Activated CD4-positive, CD25-positive, alpha-beta regulatory T cell treated with anti-CD3 and anti-CD28 coated beads, Interleukin-2, amount 50 U/mL, for 24 hours (primary cell): ENCODE measurements at regions not wholly inside any gene's neighbourhood (a gene's known extent, or its start where the extent isn't known, plus 50 kb on each side); places are given as distances from the start of the nearest gene placed in this dataset.

Experiments
- ATAC-seq, 2 donors: fragments of 150-1000 bp; cut with Tn5 transposase; one replicate each; pipeline ENCODE4 v1.10.0; 2021; ENCODE audit warnings: mild to moderate bottlenecking in 1 of 2, moderate library complexity in 1 of 2

DNA sequence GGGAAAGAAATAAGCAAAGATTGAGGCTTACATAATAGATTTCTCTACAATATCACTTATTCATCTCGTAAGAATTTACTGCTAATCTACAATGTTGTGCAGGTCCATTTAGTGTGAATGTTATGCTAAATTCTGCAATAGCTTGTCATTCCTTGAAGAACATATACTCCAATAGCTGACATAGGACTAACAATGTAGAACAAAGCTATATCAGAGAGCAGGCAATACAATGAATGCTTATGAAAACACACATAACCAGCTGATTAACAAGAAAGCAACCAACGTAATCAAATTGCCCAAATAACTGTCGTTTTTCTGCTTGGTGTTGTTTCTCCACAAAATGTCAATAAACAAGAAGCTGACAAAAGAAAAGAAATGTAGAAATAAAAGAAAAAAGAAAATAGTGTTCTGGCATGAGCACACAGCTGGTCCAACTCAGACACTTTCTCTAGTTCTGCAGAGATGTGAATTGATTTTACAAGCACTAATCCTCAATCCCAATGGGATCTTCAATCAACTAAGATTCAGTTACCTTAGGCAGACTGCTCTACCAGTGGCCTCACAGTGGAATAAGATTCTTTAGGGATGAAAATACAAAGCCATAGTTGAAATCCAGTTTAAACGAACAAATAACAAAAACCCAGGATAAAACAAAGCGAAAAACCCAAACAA, 1024.7 kb upstream of the PIK3C3 start:
- no peak for ATAC-seq

DNA sequence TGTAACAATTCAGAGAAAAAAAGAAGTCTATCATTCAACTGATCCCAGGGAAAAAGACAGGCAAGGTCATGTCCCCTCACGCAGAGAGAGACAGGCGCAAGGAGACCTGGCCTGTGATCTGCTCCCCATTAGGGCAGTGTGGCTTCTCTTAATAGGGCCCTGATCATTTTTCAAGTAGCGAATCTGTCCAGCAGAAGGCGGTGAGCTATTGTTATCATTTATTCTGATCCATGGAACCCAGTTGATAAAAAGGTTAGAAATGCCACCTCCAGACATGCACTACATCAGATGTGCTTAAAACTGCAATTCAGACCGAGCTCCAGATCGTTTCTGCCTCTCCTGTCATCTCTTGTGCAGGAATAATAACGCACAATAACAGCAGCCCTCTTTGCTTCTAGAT, 1025.6 kb upstream of the PIK3C3 start:
- ATAC-seq = no peak

DNA sequence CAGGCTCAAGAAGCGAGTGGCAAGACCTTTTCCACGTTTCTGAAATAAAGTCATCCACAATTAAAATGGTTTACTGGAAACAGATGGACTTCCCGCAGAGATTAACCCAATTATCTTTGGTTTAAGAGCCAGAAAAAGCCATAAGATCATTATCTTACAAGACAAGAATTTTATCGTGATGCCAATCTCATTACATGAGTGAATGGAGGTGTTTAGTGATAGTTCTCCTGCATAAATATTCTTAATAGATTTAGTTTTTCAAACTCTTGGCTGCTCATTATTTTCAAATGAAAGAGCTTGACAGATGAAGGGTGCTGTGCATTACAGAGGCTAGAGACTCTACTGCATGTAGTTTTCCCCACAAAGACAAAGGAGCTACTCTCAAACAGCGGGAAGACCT, 1028.4 kb upstream of the PIK3C3 start:
- ATAC-seq = no peak

DNA sequence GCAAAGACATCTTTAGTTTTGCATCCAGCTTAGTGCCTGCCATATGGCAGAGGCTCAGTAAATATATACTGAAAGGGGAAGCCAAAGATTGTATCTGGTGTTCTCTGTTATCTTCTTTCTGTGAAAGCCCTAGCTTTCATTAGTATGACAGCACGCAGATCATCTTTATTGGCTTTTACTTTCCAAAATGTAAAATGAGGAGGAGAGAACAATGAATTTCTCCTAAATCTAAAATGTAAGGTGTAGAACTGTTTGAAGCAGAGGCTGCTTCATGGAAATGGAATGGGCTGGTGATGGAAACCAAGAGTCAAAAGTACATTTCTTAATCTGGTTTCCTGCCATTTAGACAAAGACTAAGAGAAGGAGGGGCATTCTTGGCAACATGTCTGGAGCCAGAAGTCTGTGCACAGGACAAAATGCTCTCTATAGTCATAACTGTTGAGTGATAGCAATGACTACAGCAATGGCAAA, 1029.9 kb upstream of the PIK3C3 start:
- ATAC-seq = no peak

DNA sequence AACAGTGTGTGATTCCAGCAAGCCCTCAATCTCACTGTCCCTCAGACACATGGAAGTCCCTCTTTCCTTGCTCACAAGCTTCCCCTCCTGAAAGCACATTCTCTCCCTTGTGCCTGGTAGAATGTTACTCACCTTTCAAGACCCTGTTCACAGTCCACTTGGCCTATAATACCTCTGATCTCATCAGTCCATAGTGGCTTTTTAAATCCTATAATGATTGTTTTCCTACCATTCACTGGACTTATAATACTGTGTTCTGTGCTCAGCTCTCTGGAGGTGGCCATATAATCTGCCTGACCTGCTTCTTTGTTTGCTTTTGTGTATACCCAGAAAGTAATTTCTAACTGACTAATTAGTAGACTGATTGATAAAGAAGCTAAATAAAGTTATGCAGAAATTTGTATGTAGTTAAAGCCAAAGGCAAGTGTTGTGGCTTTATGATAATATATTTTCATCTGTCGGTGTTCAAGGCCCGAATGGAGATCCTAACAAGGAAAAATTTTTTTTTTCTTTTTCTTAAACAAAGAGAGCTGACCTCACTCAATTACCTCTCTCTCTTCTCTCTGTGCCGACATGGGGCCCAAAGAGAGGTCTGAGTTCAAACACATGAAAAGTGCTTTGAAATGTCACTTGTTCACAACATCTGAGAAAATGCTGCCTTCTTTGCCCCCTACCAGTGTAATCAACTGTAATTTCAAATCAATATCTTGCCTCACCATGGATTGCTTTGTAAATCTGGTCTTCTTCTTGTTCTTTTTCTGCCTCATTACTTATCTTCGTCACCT, 1033.0 kb upstream of the PIK3C3 start:
- ATAC-seq = no peak

DNA sequence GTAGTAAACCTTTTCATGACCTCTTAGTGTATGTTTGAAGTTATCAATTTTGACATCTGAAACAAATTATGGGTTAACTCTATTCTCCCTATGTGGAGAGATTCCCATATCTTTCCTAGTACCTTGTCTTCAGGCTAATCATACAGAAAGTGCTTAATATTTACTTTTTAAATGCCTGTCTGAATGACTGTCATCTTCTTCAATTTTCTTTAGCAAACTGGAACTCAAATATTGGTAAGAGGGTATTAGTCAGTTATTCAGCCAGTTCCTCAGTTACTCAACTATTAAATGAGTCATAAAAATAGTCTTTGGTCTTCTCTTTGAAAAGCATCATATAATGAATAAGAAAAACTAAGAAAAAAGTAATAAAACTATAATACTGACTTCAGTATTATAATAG, 1038.0 kb upstream of the PIK3C3 start:
- ATAC-seq = no peak

DNA sequence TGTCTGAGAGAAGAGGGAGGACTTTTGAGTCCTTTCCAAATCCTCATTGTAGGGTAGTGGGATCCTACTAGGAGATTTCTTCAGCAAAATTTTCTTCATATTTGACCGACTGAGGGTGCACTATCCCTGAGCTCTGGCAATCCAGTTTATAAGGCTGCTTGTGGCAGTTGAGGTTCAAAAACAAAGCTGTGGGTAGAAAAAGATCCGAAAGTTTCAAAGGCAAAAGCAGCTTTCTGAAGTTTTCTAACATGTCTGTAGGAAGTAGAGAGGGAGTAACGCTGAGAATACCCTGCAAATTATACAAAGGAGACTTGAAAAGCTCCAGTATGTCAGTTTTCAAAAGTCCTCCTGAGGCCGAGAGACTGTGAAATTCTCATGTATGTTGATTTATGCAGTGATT, 1039.3 kb upstream of the PIK3C3 start:
- no peak for ATAC-seq

DNA sequence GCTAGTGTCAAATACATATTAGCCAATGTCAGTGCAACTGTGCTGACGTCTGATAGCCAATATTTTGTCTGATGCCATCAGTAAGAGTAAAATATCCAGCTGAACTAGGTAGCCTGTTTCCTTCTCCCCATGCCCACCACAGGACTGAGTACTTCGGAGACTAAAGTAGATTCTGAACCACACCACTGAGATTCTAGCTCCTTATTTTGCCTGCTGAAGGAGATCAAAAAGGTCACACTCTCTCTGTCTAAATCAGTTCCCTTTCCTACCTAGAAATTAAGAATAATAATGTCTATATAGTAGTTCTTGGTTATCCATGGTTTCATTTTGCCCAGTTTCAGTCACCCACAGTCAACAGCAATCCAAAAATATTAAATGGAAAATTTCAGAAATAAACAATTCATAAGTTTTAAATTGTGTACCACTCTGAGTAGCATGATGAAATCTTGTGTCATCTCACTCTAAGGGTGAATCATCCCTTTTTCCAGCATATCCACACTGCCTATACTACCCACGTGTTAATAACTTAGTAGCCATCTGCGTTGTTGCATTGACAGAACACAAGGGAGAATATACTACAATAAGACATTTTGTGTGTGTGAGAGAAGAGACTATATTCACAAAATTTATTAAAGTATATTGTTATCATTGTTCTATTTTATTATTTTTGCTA, 1043.3 kb upstream of the PIK3C3 start:
- ATAC-seq = no peak

DNA sequence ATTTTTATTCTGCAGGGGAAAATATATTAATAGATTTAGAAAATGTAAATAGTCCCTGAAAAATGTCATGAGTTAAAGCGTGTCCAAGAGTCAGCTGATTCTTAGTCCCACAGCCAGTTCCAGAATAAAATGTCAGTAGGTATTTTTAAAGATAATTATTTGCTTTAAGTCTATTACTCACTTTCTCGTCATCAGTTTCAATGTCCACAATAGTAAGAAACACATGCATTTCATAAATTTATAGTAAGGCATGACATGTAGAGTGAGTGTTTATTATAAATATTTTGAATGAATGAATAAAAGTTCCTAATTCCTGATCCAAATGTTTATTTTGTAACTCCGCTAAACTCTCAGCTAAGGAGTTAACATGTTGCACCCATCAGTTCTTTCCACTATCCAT, 1044.0 kb upstream of the PIK3C3 start:
- no peak for ATAC-seq

DNA sequence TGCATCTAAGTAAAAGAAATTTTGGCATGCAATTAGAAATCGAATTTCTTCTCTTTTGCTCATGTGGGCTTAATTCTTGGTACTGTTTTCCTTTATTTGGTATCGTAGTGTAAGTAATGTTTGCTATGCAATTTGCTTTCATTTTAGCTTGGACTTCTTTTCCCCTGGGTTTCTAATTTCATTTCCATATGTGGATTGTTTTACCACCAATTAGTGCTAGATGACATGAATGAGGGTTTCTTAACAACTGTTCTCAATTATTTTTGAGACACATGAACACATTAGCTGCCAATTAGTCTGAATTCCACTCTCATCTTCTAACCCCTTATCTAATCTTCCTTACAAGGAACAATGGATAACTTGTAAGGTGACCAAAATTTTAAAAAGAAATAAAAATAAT, 1047.2 kb upstream of the PIK3C3 start:
- ATAC-seq = no peak

DNA sequence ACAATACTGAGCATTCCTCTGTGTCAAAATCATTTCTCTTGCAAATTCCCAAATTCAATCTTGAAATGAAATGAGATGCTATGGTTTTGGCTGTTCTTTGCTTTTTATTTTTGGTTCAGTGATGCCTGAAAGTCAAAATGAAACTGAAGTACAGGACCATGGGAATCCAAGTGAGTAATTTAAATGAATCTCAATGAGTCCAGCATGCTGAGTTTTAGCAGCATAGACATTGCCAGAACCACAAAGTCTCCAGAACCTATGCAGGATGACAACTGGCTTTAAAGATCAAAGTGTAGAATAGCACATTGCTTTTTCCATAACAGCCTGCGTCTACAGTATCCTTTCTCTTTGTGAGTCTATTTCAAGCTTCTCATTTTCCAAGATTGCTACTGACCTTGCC, 1050.7 kb upstream of the PIK3C3 start:
- ATAC-seq = no peak

DNA sequence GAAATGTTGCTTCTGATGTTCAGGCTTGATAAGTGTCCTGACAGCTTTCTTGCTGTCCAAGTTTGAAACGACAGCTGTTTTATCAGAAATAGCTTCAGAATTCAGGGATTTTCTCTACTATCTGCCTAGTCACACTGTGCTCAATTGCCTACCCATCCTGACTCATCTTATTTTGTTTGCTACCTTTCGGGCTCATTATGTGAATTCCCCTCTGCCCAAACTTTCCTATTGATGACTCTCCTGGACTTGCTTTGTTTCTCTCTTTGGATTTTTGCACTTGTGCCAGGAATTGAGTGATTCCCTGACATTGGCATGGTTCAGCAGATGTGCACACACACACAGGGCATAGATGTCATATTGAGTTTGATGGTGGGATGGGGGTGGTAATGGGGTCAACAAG, 1052.6 kb upstream of the PIK3C3 start:
- ATAC-seq = no peak

DNA sequence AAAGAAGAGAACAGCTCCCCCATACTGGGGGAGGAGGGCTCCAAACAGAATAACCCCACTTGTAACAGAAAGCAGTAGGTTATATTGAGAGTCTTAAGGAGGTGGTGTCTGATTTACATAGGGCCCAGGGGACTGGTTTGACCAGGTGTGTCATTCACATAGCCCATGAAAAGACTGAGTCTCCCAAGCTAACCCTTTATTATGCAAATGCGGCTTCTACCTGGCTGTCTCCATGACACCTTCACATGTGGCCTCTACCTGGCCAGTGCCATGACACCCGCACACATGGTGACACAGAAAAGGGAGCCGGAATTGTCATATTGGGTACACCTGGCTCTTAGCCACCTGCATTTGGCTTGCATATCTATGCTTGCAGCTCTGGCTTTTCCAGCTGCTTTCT, 1057.2 kb upstream of the PIK3C3 start:
- ATAC-seq = no peak

DNA sequence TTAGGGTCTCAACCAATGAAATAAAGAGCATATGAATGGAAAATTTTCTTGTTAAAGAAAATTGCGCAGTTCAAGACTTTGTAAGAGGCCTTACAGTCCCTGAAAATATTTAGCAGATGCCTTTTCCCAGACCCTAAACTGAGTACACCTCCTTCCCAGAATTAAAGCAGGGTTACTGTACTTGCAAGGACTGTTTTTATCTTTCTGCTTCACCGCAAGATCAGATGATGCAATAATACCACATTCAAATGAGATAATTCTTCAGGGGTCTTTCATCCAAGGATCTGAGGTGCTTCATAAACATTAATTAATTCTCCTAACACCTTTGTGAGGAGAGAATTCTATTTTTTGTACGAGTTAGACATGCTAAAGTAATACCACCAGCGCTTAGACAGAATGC, 1071.8 kb upstream of the PIK3C3 start:
- no peak for ATAC-seq

DNA sequence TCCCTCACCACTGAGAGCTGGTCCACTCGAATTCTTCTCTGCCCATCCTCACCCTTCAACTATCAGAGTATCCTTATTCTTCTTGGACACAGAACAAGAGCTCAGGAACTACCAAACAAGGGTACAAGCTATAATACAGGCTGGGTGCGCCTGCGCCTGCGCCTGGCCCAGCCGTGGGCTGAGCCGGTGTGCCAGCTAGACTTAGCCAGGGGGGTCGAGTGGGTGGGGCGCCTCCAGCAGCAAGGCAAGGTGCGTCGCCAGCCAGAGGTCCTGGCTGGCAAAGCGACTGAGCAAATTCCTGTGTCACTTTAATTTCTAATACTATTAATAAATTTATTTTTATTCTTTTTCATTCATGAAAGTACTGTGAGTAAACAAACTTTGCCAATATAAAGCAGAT, 1072.6 kb upstream of the PIK3C3 start:
- no peak for ATAC-seq

DNA sequence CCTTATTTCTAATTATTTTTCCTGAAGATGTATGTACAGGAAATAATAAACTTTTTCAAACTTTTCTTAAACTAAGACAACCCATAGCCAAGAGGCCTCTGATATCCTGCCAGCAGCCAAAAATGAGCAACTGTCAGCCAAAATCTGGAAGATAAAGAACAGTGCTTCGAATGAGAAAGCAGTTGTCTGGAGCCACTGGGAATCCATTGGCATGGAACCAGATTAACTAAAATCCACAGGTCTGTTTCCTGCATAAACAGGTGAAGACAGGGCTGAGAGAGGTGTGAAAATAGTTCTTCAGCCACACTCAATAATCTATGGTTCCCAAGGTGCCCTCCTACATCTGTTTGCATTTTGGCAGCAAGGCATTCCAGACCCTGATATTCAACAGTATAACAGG, 1076.7 kb upstream of the PIK3C3 start:
- ATAC-seq = no peak

DNA sequence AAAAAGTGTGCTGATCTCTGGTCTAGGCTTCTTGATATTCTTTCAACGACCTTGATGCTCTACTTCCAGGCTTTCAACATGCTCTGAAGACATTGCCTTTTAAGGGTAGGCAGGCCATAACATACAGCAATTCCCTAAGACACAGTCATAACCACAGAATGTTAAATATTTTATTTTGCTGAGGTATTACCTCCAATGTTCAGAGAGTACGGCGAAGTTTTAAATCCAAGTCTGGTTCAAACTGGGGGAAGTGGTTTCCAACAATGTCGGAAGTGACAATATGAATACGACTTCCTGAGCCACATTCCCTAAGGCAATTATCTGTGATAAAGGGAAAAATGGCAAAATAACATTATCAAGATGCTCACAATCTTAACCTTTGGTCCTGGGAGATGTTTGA, 1077.9 kb upstream of the PIK3C3 start:
- ATAC-seq = no peak

DNA sequence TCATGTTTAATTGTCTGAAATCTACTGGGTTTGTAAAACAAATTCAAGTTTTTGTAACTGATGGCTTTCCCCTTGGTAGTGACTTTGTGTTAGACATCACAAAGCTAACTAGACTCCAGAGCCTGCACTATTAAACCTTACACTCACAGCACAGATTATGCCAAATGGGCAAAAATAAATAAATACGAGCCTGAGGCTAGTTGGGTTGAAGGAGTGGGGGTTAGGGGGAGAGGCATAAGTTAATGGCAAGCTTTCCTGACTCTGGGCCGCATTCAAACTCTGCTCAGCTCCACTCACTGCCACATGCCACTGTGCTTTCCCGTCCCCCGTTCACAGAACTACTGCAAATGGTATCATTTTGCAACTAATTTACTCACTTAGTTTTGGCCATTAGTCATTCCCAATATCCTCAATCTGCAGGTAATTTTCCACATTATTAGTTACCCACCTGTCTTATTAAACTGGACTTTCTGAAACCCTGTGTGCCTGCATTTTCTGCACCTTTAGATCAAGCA, 1079.9 kb upstream of the PIK3C3 start:
- no peak for ATAC-seq

DNA sequence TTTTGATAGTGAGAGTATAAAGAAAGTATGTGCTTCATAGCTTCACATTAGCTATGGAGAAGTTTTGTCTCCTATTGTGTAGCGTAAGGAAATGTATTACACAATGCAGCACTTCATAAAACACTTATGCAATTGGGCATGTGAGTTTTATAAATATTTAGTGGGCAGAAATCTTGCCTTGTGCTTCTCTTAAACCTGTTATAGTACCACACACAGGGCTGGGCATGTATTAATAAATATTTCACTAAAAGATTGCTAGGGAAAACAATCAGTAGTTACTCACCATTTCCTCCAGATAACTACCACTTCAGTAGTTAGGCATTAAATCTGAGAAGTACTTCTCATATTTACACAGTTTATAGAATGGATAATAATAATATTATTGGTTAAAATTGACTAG, 1080.8 kb upstream of the PIK3C3 start:
- ATAC-seq = no peak

DNA sequence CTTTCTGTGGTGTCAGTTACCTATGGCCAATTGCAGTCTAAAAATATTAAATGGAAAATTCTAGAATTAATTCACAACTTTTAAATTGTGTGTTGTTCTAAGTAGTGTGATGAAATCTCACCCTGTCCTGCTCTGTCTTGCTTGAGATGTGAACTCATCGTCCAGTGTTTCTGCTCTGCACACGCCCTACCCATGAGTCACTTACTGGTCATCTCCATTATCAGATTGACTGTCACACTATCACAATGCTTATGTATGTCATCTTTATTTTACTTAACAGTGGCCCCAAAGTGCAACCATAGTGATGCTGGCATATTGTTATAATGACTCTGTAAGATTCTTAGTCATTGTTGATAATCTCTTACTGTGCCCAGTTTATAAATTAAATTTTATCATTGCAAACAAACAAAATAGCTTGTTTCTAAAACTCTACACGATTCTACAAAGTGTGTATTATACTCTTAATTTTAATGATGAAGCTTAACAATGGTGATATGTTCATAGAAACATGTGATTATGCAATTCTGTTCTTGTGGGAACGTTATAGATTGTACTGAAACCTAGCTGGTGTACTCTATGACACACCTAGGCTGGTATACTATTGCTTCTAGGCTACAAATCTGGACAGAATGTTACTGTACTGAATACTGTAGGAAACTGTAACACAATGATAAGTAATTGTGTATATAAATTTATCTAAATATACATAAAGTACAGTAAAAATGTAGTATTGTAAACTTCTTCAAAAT, 1086.8 kb upstream of the PIK3C3 start:
- no peak for ATAC-seq

DNA sequence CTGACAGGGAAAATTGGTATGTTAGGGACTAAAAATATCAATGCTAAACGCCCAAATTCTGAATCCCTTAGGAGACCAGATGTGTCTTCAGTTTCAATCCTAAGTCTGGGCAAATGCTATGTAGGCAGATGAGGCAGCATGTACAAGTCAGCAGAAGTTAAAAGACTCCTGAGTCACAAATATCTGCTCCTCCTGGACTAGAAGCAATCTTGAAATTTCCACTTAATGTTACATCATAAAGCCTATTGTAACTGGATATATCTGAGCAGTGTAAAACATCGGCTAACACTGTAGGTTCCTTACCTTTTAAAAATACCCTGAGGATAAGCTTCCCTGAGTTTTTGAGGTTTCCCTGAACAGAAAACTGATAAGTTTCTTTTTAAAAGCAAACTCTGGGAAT, 1087.6 kb upstream of the PIK3C3 start:
- ATAC-seq = no peak

DNA sequence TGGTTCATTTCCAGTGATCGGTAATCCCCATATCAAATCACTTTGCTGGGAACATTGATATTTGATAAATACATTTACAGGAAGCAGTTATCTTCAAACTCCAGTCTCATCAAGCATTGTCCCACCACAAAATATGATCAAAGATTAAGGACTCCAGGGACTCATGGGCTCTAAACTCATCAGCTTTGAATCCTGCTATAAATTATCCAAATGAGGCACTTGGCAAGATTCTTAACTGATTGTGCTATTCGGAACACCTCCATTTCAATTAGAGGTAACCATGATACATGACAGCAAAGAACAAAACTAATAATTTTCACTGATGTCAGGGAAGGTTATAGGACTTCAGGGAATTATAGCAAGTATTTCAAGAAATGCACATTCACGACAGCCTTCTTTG, 1088.1 kb upstream of the PIK3C3 start:
- ATAC-seq = no peak

DNA sequence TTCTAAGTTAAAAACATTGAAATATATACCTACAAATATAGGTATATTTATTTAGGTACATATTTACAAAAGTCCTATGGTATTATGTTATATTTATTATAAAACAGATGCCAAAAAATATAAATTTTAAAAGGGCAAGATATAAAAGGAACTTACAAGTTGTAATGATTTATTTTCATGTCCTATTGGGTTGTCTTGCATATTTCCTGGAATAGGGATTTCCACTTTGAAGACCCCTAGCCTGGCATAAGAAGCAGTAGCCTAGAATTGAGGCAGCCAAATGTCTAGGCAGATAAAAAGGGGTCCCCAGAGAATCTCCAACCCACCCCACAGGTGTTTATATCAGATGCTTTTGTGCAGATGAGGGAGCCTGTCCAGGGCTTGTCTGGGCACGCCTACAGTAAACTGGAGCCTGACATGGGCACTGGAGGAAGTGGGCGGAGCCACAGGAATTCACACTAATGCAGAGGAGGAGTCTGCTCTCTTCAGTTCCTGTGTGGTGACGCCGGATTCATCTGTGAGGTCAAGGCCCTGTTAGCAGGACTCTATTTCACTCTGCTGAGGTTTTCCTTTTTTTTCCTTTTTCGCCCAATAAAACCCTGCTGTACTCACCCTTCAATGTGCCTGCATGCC, 1088.9 kb upstream of the PIK3C3 start:
- no peak for ATAC-seq
